NCI-H774 (cell line): ENCODE measurements at regions not wholly inside any gene's neighbourhood (a gene's known extent, or its start where the extent isn't known, plus 50 kb on each side); places are given as distances from the start of the nearest gene placed in this dataset.

ENCODE experiments used
- DNase-seq: peaks from one replicate; lab custom pipeline; 2025; lab: John Stamatoyannopoulos, UW

DNA sequence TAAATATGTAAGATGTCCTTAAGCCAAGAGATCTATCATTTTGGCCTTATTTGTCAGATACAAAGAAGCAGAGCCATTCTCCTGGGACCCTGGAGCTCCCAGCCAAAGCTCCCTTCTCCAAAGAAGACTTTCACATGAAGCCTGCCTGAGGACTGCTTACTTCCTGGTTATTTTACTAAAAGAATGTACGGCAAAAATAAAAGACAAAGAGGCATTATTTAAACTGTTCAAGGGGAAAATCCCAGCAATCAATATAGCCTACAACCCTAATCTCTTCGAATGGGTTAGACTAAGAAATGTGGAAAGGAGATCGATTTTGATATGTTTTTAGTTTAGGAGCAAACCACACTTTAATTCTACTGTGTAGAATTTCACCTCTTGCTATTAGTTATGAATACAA, 237.9 kb upstream of the CTBP2 start:
- DNase-seq, result no peak

DNA sequence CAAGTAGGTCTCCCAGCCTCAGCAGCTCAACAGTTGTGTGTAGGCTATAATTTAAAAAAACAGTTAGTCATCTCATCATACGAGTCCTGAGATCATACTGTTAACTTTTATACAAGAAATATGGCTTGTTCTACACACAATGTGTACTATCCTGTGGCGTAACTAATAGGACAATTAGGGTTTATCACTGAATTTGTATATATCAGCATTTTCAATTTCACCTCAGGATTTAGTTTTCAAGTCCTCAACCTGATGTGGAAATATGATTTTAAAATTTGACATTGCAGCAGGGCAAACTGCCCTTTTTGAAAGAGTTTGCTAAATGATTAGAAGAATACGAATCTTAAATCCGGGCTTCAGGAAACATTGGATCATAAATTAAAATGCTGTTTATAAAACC, 237.2 kb upstream of the CTBP2 start:
- no peak for DNase-seq

DNA sequence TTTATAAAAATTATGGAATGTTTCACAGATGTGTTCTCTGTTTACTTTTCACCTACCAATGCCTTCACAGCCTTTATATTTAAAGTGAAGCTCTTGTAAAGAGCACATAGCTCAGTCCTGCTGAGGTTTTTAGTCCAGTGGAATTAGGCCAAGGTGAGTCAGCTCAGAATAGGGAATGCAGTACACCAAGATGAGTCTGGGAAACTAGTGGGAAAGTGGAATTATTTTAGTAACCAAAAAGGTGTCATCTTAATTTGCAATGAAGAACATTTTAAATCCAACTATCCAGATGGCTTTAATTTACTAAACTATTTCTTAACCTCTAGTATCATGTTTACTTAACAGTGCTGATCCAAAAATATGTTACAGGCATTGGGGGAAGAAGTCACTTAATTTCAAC, 236.3 kb upstream of the CTBP2 start:
- DNase-seq, result no peak

DNA sequence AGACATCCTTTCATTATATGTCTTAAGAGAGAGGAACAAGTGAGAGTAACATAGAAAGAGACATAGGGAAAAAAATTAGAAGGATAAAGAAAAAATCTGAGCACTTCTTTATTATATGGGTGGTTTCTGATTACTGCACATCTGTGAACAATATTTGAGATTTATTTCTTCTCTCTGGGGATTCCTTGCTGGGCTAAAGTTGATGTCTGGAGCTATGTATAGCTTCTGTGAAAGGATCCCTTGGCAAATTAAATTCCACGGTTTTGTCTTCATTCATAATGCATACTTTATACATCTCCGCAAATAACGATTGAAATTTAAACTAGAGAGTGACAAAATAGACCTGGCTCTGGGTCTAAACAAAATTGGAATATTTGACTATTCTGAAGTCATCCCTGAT, 232.2 kb upstream of the CTBP2 start:
- DNase-seq, result no peak

DNA sequence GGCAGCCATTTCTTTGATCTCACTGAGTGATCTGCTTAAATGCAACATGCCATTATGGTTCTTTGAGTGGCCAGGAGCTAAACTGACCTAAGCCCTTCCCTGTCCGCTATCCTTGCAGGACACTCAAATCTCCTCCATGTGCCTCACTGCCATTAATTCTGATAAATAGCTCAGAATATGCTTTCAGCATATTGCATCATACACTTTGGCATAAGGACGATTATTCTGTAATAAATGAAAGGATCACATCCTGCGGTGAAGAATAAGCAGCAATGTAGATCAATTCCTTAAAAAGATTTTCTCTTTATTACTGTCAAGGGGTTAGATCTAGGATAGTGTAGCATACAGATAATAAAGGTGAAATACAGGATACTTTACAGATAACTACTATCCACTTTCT, 231.8 kb upstream of the CTBP2 start:
- DNase-seq, result no peak

DNA sequence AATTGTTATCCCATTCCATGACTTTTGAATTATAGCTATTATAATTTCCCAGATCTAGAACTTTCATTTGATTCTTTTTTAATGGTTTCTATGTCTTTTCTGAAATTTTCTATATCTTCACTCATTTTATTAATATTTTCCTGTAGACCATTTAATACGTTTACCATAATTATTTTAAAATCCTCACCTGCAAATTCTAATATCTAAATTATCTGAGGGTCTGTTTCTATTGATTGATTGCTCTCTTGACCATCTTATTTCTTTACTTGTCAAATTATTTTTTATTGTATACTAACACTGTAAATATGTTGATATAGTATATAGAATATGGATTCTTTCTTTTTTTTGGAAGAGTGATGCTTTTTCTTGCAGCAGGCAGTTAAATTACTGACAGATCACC, 229.3 kb upstream of the CTBP2 start:
- DNase-seq, result no peak

DNA sequence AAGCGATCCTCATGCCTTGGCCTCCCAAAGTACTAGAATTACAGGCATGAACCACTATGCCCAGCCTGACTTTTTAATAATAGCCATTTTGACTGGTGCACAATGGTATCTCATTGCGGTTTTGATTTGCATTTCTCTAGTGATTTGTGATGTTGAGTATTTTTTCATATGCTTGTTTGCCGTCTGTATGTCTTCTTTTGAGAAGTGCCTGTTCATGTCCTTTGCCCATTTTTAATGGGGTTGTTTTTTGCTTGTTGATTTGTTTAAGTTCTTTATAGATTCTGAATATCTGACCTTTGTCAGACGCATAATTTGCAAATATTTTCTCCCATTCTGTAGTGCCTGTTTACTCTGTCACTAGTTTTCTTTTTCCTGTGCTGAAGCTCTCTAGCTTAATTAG, 219.2 kb upstream of the CTBP2 start:
- no peak for DNase-seq

DNA sequence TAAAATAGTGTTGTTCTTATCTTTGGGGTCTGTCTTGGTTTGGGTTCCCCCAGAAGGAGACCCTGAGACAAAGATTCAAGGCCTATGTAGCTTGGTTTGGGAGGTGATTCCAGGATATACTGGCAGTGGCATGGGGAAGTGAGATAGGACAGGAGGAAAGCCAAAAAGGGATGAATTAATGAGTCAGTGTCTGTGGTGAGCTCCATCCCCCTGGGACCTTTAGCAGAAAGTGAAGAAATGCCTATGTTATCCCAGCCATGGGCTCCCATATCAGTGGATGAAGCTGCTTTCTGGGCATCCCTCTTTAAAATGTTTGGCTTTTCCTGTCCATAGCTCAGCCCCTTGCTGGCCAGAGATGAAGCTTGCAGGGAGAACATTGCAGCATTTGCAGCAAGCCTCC, 217.0 kb upstream of the CTBP2 start:
- no peak for DNase-seq

DNA sequence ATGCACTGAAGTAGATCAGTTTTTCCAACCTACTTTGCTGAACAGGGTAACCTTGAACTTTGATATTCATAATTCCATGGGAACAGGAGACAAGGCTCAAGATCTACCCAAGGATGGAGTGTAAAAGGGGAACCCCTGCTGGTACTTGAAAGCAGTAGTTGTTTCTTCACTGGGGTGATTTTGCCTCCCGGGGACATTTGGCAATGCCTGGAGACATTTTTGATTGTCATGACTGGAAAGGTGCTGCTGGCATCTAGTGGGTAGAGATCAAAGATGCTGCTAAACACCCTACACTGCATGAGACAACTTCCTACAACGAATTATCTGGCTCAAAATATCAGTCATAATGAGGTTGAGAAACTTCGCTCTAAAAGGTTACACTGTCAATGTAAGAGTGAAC, 214.8 kb upstream of the CTBP2 start:
- no peak for DNase-seq

DNA sequence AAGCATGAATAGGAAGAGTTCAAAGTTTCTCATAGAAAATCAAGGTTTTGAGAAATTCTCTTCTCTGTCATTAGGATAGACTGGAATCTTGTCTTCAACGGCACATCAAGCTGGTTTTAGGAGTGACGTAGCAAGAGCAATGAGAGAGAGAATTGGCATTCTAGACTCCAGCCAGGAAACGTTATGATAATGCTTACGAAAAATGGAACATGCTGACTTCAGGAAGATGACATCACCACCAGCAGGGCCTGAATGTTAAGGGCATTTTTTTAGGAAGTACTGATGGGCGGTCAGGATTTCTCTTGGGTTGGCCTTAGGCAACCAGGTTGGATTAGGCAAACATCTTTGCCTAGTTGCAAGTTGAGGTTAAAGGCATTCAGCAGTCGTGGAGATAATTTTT, 213.2 kb upstream of the CTBP2 start:
- no peak for DNase-seq

DNA sequence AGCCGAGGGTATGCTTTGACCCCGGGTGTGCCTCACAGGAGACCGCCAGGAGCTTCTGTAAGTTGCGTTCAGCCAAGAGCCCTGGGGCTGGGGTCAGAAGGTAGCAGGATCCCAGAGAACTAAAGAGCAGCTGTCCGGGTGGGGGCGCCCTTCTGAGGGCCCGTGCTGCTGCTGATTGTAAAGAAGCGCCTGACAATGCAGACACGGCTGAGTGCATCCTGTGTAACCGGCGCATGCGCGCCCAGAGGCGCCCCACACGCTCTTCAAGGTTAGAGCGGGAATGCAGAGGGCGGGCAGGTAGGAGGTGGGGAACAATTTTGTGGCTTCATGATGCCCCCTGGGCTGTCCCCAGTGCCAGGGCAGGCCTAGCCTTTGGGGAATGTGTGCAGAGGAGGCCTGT, 210.2 kb upstream of the CTBP2 start:
- no peak for DNase-seq

DNA sequence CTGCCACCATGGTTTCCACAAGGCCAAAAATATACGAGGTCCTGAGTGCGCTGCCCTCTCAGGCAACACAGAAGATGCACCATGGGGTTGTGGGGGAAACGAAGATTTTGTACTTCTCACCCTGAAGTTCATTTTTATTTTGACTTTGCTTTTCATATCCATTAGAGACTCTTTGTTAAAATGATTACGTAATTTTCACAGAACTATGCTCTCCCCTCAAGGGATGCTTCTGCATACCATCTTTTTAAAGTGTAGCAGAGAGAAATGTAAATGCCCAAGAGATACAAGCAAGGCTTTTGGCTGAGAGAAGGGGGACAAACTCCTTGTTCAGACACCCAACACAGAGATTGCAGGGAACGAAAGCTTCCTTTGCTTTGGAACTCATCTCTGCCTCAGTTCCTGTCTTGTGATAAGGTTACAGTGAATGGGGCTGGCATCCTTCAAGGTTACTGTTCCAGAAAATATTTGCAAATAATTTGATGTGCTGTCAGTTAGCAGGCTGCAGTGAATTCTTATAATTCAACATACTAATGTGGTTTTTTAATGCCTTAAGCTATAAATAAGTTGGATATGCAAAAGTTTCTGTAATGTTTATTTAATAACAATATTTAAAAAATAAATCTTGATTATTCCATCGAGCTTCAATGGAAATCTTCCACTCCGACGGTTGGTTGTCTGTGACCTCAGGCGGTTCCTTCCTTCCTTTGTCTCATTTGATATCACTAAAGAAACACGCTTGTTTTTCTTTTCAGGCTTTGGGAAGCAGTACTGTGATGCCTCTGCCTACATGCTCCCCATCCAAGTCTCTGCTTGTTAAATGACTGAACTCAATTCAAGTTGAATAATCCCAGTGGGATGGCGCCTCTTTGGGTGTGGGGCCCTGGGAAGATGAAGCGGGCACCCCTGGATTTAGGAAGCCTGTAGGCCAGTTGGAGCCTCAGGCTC, 209.3 kb upstream of the CTBP2 start:
- no peak for DNase-seq

DNA sequence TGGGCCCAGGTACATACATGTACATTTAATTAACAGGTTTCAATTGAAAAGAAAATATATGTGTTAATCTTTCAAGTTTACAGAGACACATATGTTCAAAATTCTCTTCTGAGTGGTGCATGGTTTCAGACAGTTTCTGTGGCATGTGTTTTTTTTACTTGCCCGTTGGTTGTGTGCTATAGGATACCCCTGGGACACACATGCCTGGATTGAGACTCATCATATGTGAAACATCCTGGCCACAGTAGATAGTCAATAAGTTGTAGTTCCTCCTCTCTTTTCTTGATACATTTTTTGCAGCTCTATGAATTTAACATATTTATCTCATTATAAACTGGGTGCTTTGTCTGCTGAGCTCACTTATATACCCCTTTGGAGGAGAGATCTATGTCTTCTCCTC, 207.8 kb upstream of the CTBP2 start:
- no peak for DNase-seq

DNA sequence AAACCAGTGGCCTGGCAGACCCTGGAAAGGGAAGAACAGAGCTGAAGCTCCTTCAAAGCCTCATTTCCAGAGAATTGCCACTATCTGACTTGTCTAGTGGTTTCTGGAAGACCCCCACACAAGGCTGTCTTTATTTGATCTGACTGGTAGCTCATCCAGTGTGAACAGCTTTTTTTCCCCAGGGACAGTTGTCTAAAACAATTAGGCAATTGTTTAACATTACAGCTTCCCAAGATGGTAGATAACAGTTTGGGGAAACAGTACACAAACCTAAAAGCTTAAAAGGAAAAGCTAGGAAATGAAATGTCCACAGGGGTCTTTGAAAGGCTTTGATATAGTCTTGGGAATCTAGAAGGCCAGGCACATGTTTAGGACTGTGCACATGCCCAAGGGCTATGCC, 203.4 kb upstream of the CTBP2 start:
- DNase-seq, result no peak

DNA sequence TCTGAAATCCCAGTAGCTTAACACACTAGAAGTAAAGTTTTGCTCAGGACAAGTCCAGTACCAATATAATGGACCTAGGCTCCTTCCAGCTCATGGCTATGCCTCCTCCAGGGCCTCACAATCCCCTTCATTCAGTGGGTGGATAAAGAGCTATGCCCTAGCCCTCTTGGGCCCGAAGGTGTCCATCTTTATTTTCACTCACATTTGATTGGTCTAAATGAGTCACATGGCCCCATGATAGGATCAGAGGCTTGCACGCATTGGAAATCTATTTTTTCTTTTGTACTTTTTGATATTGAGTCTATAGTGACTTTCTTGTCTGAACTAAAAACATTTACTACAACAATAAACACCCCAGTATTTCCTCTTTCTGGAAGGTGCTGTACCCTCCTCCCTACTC, 202.6 kb upstream of the CTBP2 start:
- no peak for DNase-seq

DNA sequence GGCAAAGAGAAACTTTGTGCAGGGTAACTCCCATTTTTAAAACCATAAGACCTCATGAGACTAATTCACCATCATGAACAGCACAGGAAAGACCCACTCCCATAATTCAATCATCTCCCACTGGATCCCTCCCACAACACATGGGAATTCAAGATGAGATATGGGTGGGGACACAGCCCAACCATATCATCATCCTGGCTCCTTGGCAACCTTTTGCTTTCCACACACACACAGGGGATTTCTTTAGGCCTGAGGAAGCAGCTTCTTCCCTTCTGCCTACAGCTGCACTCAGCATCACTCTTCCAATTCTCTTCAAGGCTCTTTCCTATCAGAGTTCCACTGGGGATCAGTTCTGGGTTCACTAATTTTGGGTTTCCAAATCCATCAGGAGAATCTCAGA, 199.0 kb upstream of the CTBP2 start:
- no peak for DNase-seq

DNA sequence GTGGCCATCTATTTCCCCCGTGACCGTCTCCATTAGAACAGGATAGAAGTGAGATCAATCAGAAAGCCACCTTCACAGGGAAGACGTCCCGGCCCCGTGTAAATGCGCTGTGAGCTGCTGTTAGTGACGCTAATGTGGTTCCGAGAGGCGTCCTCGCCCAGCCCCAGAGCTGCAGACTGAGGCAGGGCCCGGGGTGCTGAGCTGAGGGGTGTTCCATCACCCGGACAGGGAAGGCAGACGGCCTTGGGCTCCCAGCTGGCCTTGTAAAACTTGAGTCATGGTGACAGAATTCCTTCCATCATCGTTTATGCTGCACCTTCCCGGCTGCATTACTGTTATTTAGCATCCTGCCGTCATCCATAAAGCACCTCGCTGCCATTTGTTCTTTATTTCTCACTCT, 195.3 kb upstream of the CTBP2 start:
- DNase-seq, result no peak

DNA sequence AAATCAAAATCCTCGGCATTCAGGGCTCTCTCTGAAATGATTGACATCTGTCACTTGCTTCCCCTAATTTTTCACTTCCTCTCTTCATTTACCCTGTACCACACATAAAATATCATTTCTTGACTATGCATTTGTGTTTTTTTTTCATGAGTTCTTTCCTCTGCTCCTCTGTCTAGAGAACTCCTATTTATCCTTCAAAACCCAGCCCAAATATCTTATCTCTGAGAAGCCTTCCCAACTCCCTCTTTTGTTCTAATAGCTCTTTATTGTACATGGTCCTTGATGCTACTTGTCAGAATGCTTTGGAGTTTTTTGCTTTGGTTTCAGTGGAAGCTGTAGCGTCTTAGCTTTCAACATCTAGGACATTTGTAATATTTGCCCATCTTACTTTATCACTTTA, 190.2 kb upstream of the CTBP2 start:
- DNase-seq, result no peak

DNA sequence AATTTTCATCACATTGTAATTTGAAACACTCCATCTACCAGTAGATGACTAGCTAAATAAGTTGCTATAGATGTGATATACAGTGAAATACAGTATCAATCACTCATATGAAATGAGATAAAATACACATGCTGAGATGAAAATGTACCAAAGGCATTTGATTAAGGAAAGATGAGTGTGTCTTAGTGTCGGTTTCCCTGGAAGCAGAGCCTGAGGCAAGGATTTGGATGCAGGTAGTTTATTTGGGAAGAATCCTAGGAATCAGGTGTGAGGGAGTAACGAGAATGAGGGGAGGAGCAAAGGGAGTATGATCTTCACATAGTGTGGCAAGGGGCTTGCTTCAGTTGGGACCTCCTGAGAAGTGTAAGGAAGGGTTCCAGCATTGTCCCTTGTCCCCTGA, 188.2 kb upstream of the CTBP2 start:
- DNase-seq, result no peak

DNA sequence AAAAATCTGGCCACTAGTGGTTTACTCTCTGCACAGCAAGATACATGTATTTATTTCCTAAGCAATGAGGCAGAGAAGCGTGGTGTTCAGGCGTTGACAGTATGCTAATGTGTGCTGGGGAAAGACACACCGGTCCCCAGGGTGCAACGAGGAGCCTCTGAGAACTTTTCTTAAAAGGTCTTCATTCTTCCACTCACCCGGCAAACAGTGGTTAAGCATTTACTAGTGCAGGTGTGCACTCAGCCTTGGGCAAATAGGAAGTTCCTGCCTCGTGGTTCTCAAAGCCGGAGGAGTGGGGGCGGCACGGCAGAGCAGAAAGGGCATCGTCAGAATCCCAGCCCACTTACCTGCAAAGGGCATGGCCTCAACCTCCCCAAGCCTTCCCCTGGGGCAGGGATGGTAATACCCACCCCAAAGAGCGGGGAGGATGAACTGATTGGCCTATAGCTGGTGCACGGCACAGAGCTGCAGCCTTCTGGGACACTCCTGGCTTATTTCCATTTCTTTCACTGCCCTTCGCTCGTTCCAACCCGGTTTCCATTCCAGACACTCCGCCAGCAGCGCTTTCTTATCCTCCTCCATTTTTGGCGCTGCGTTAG, 184.3 kb upstream of the CTBP2 start:
- DNase-seq, result no peak

DNA sequence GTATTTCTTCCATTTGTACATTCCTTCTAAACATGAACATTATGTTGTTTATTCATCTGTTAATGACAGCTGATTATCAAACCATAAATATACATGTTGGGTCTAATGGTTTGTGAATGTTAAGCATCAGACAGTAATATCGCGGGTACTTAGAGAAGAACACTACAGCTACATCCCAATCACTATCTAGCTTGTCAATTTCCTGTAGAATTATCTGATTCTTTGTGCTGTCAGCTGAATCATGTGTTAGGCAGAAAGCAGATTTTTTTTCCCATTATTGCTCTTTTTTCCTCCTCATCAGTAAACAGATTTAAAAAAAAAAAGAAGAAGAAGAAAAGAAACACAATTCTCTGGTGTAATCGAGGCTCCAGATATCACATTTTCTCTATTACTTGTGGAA, 183.6 kb upstream of the CTBP2 start:
- DNase-seq, result no peak

DNA sequence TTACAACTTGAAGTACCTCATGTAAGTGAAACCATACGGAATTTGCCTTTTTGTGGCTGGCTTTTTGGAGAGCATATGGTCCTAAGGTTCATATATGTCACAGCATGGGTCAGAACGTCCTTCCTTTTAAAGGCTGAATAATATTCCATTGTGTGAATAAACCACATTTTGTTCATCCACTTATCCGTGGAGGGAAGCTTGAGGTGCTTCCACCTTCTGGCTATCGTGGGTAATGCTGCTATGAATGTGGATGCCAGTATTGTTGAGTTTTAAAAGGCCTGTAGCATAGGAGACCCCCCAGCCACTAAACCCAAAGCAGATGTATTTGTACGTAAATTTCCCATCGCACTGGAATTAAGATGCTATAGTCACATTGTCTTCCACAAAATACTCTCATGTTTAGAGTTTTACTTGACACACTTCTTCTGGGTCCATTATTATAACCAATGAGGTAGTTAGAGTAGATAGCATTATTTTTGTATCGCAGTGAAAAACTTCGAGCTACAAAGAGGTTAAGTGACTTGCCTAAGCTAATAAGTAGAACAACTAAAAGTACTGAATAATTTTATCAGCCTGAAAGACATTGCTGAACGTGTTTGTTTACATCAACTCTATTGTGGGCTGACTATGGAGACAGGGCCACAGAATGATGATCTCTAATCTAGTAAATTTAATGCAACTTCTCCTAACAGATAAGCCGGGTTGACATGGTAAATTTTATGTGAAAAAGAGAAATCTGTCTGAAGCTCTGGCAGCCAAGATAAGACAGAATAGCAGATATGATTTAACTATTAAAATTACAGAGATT, 183.0 kb upstream of the CTBP2 start:
- no peak for DNase-seq

DNA sequence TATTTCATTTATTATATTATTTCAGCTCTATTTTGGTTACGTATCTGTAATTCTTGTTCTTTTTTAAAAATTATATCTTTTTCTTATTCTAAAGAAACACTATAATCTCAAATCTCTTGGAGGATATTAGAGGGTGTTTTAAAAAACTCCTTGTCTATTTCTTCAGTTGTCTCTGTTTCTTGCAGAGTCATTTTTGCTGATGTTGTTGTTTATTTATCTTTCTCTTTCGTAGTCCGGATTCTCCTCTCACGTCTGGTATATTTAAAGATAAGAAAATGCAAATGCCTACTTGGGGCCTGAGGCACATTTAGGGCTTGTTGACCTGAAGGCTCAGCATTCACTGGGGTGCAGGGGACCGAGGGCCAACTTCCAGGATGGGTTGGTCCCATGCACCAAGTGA, 181.2 kb upstream of the CTBP2 start:
- no peak for DNase-seq
